K562 (cell line): ENCODE measurements at regions not wholly inside any gene's neighbourhood (a gene's known extent, or its start where the extent isn't known, plus 50 kb on each side); places are given as distances from the start of the nearest gene placed in this dataset.
A peak's percentile ranks its signal among the peaks of the same experiment; 100 is the strongest.

ENCODE experiments used
- BHLHE40 ChIP-seq: IDR thresholded peaks from 2 replicates; pipeline ENCODE4 v1.6.1; 2011; ENCODE audit warnings: low read length, improper control_type of control experiment
- DEAF1 ChIP-seq: fragments of 450-650 bp; formaldehyde crosslinking; IDR thresholded peaks from 2 replicates; pipeline ENCODE4 v1.4.0; 2020; ENCODE audit warnings: mild to moderate bottlenecking, moderate library complexity
- HINFP ChIP-seq: fragments of 450-650 bp; conservative IDR thresholded peaks from 2 replicates; pipeline ENCODE4 v1.6.1; 2016; ENCODE audit warnings: missing genetic modification characterization, low read depth, mild to moderate bottlenecking, control low read depth, missing compliant biosample characterization
- HMGN3 ChIP-seq: IDR thresholded peaks from 2 replicates; pipeline ENCODE4 v1.6.1; 2011; ENCODE audit warnings: borderline replicate concordance, low read depth, mild to moderate bottlenecking, mixed read lengths, low read length; ENCODE audit not compliant: insufficient read length; ENCODE audit errors: extremely low read depth
- MTA1 ChIP-seq: fragments of 450-650 bp; IDR thresholded peaks from 2 replicates; pipeline ENCODE4 v1.6.1; 2017; ENCODE audit warnings: borderline replicate concordance
- NFE2 ChIP-seq: IDR thresholded peaks from 2 replicates; pipeline ENCODE4 v1.6.1; 2014; ENCODE audit warnings: antibody characterized with exemption, low read depth
- NRF1 ChIP-seq, 2 experiments: fragments of 450-650 bp; IDR thresholded peaks in 1 of 2; conservative IDR thresholded peaks in 1 of 2; 2 replicates each; pipeline ENCODE4 v1.6.1; 2014; ENCODE audit warnings: mild to moderate bottlenecking in 2 of 2
- REST ChIP-seq, 2 experiments: fragments of 450-650 bp; formaldehyde crosslinking in 1 of 2; IDR thresholded peaks; 2 replicates each; pipeline versions ENCODE4 v1.4.0 to v1.6.1; 2014 to 2020; ENCODE audit warnings: mild to moderate bottlenecking in 2 of 2, borderline replicate concordance in 1 of 2, low read depth in 1 of 2
- STAG1 ChIP-seq: sonication (generic); formaldehyde crosslinking; IDR thresholded peaks from 2 replicates; pipeline ENCODE4 v1.5.0; 2020; ENCODE audit warnings: missing genetic modification reagents, borderline replicate concordance
- TEAD1 ChIP-seq, 2 experiments: fragments of 450-650 bp in 1 of 2; sonication (generic) in 1 of 2; formaldehyde crosslinking; IDR thresholded peaks; 2 replicates each; pipeline versions ENCODE4 v1.4.0 to v1.8.0; 2020 to 2022; ENCODE audit warnings: mild to moderate bottlenecking in 2 of 2, missing genetic modification reagents in 1 of 2
- ZNF174 ChIP-seq: fragments of 250-450 bp; sonication (Bioruptor Pico); IDR thresholded peaks from 2 replicates; pipeline ENCODE4 v1.4.0; 2020; ENCODE audit warnings: mild to moderate bottlenecking
- ZNF212 ChIP-seq: fragments of 450-650 bp; formaldehyde crosslinking; IDR thresholded peaks from 2 replicates; pipeline ENCODE4 v1.4.0; 2020; ENCODE audit warnings: mild to moderate bottlenecking
- ZNF277 ChIP-seq: fragments of 250-450 bp; sonication (Bioruptor Pico); IDR thresholded peaks from 2 replicates; pipeline ENCODE4 v1.8.0; 2022; ENCODE audit warnings: inconsistent platforms, mild to moderate bottlenecking, moderate library complexity, borderline replicate concordance
- ZNF76 ChIP-seq: fragments of 250-450 bp; sonication (Bioruptor Pico); IDR thresholded peaks from 2 replicates; pipeline ENCODE4 v1.4.0; 2020; ENCODE audit warnings: mild to moderate bottlenecking, moderate library complexity, borderline replicate concordance
- ZNF780A ChIP-seq: fragments of 250-450 bp; sonication (Bioruptor Pico); IDR thresholded peaks from 2 replicates; pipeline ENCODE4 v1.5.0; 2021; ENCODE audit warnings: mild to moderate bottlenecking

DNA sequence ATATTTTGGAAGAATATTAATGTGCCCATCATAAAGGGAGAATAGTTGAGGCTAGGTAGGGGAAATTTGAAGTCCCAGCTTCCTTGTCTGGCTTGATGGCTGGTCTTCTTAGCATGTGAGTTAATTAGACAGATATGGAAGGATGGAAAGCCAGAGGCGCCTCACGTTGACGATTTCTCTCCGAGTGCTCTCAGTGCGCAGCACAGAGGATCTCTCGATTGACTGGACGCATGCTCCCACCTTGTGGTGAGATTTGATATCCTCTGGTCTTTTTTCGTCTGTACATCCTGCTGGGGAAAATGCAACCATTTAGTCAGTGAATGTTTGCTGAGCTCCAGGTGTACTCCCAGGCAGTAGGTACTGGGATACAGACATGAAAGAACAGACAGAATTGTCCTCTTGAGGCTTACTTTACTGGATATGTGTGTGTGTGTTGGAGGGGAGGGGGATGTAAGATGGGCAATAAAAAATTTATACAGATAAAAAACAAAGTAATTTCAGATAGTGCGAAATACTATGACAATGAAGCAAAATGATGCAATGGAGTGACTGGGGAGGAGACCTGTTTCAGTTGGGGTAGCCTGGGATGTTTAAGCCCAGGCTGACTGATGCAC lies 66.9 kb upstream of the ZNG1B start (continued):
- TF ChIP-seq DEAF1 (CRISPR knock-in tag) (peak; percentile 74; the same call in 1 of the 2 replicates), MTA1 (no peak), BHLHE40 (no peak), REST (IDR thresholded peaks at IDR 0.05; ENCODE audit: borderline replicate concordance) (peak; percentile 84), REST (CRISPR knock-in tag; IDR thresholded peaks at IDR 0.05; ENCODE audit: low read depth) (no peak), HMGN3 (no peak), STAG1 (CRISPR knock-in tag) (peak; percentile 65; the same call in 1 of the 2 replicates), ZNF277 (CRISPR knock-in tag) (no peak), ZNF76 (CRISPR knock-in tag) (no peak), HINFP (tag) (no peak), ZNF780A (no peak), NRF1 (conservative IDR thresholded peaks at IDR 0.05 in 1 of 2, IDR thresholded peaks at IDR 0.05 in 1 of 2) (peak; percentile 31 to 40; a peak in 3 of 4 replicates), NFE2 (no peak), ZNF174 (no peak), TEAD1 (CRISPR knock-in tag; IDR thresholded peaks at IDR 0.05) (no peak), ZNF212 (CRISPR knock-in tag) (no peak)
